ENCODE measurements at regions not wholly inside any gene's neighbourhood (a gene's known extent, or its start where the extent isn't known, plus 50 kb on each side); places are given as distances from the start of the nearest gene placed in this dataset.

DNA sequence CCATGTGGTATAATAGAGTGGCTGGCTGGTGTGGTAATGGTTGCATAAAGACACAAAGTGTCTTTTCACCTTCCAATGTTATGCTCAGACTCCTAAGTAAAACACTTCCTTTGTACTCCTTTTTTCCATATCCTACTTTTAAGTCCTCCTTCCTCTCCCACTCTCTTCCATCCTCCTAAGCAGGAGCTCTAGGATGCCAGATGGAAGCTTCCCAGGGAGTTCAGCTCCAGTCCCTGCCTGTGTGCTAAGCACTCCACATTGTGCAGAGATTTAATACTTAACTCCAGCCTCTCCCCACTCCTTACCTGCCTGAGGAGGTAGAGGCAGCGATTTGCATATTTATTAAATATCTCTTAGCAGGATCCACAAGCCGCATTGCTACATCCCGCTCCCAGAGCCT lies 60.5 kb upstream of the IGSF21 start:
- TF ChIP-seq PHF8 (conservative IDR thresholded peaks at IDR 0.05; ENCODE audit: low read depth, low read length): no peak
- no peak for TF ChIP-seq EP300 (IDR thresholded peaks at IDR 0.05; ENCODE audit: borderline replicate concordance in 1 of 2, low read depth in 2 of 2, low read length in 2 of 2)
- no peak for TF ChIP-seq SIX5 (IDR thresholded peaks at IDR 0.05; ENCODE audit: low read depth, low read length)
- TF ChIP-seq, protein P1, sequence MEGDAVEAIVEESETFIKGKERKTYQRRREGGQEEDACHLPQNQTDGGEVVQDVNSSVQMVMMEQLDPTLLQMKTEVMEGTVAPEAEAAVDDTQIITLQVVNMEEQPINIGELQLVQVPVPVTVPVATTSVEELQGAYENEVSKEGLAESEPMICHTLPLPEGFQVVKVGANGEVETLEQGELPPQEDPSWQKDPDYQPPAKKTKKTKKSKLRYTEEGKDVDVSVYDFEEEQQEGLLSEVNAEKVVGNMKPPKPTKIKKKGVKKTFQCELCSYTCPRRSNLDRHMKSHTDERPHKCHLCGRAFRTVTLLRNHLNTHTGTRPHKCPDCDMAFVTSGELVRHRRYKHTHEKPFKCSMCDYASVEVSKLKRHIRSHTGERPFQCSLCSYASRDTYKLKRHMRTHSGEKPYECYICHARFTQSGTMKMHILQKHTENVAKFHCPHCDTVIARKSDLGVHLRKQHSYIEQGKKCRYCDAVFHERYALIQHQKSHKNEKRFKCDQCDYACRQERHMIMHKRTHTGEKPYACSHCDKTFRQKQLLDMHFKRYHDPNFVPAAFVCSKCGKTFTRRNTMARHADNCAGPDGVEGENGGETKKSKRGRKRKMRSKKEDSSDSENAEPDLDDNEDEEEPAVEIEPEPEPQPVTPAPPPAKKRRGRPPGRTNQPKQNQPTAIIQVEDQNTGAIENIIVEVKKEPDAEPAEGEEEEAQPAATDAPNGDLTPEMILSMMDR (IDR thresholded peaks at IDR 0.05; ENCODE audit: control extremely low read depth in 1 of 3, insufficient read depth in 1 of 3, low read depth in 1 of 3, low read length in 3 of 3): no peak
- TF ChIP-seq POLR2A (IDR thresholded peaks at IDR 0.05; ENCODE audit: control extremely low read depth in 1 of 2, low read depth in 2 of 2, low read length in 2 of 2): no peak
